Skeletal muscle cell (primary cell): ENCODE measurements at regions not wholly inside any gene's neighbourhood (a gene's known extent, or its start where the extent isn't known, plus 50 kb on each side); places are given as distances from the start of the nearest gene placed in this dataset.

Source experiments
- DNase-seq: peaks from one replicate; pipeline ENCODE4 v3.0.0-alpha.2; 2010; ENCODE audit warnings: low read depth
- H3K4me3 ChIP-seq: 2 replicates; pipeline ENCODE4 v1.5.1; 2011; ENCODE audit warnings: low read depth, mild to moderate bottlenecking, control low read depth, low read length, moderate library complexity

GRCh38 chr5:113989278-113989912 lies 372.5 kb upstream of the KCNN2 start:
- H3K4me3 ChIP-seq: no peak overlapping the region
- DNase-seq: no peak

DNA sequence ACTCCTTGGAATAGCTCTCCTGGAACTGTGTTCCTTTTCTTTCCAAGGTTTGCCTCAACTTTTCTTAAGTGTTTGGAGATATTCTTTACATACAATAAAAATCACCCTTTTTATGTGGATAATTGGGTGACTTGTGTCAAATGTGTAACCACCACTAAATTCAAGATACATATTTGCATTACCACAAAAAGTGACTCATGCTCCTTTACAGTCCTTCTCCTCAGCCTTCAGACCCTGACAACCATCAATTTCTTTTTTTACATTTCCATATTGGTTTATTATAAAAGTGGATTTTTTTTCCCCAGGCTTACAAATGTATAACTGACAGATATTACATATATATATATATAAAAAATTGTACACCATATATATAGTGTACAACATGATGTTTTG lies 372.0 kb upstream of the KCNN2 start:
- DNase-seq: no peak
- no peak overlapping the region for H3K4me3 ChIP-seq

- DNase-seq: no peak
- no peak overlapping the region for H3K4me3 ChIP-seq
These were observed 360.8 kb upstream of the KCNN2 start for GRCh38 chr5:114001076-114001475.

GRCh38 chr5:114006582-114006981 lies 355.3 kb upstream of the KCNN2 start:
- no peak overlapping the region for H3K4me3 ChIP-seq
- DNase-seq: no peak

DNA sequence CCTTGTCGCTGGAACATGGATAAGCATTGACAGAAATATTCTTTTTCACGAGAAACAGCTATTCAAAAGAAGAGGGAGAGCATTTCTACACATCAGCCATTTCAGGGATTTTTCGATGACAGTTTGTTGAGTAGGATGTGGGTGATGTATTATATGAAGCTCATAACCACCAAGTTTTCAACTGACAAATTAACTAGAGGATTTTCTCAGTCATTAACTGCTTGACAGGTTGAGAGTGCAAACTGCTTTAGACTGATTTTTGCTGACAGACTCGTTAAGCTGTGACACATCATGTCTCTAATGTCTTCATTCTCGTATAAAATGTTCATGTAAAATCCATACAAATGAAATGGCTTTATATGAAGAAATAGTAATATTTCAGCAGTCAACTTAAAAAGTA lies 354.2 kb upstream of the KCNN2 start:
- H3K4me3 ChIP-seq: no peak overlapping the region
- DNase-seq: no peak

- no peak overlapping the region for H3K4me3 ChIP-seq
- peak; percentile 14 for DNase-seq
These were observed 351.5 kb upstream of the KCNN2 start for GRCh38 chr5:114010362-114010761.

- DNase-seq: no peak
- H3K4me3 ChIP-seq: no peak overlapping the region
These were observed 343.7 kb upstream of the KCNN2 start for GRCh38 chr5:114018186-114018585.

- H3K4me3 ChIP-seq: no peak overlapping the region
- no peak for DNase-seq
These were observed 323.1 kb upstream of the KCNN2 start for GRCh38 chr5:114038756-114039155.

DNA sequence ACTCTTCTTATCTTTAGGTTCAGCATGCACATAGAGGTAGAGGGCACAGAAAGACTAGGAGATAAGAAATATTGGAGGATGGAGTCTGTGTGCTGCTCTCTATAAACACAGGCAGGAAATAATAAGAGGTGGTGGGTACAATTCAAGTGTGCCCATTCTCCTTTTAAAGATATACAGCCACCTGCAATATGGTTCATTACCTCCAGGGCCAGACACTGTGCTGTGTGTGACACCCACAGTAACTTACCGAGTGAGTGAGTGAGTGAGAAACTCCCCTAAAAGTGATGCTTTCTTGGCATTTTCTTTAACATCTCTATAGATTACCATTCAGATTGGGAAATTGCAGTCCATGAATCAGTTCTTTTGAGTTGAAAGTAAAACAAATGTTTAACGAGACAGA lies 311.8 kb upstream of the KCNN2 start:
- no peak overlapping the region for H3K4me3 ChIP-seq
- no peak for DNase-seq

DNA sequence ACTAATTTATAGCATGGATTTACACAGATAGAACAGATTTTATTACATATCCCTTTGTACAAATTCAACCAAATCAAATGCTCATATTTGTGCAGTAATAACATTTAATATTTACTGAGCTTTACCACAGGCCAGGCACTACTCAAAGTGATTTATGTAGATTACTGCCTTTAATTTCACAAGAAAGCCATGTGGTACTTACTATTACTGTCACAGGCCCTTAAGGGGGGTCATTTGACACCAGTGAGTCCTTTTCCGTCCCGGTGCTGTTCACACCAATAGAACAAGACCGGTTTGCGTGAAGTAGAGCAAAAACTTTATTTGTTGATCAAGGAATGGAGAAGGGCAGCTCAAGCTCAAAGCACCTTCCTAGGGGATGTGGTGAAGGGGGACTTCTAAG lies 308.5 kb upstream of the KCNN2 start:
- no peak overlapping the region for H3K4me3 ChIP-seq
- no peak for DNase-seq

DNA sequence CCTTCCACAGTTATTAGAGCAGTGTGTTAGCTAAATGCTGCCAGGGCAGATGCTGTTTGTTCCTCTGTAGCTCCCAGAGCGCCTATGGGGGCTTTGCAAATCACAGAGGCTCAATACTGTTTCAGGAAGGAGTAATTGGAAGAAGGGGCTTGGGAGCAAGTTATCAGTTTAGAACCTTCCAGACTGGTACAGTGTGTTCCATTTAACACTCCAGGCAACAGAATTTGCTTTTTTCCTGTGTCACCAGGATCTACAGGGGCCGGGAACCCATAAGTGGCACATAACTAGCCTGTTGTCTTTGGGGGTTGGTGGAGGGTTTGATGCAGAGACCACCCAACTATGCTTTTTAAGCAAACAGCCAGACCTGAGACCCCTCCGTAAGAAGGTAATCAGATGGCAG lies 307.3 kb upstream of the KCNN2 start:
- no peak for DNase-seq
- H3K4me3 ChIP-seq: no peak overlapping the region

- H3K4me3 ChIP-seq: peak overlapping the region; percentile 43
- peak; percentile 11 for DNase-seq
These were observed 306.3 kb upstream of the KCNN2 start for GRCh38 chr5:114055318-114056184.

GRCh38 chr5:114056185-114056538 lies 305.7 kb upstream of the KCNN2 start:
- no peak overlapping the region for H3K4me3 ChIP-seq
- DNase-seq: no peak

DNA sequence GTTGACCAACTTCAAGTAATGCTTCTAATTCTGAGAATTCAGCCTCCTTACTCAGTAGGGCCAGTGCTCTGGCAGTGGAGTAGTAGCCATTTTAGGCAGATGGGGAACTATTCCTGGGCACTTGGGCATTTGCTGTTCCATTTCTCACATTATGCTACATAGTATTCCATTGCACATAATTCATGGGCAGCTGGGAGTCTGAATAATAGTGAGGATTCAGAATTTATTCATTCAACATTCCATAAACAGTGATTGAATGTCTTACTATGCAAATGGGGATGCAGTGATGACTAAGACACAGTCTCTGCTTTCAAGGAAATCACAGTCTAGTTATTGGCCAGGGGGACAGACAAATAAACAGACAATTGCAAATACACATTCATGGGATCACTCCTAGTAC lies 301.0 kb upstream of the KCNN2 start:
- no peak for DNase-seq
- no peak overlapping the region for H3K4me3 ChIP-seq

DNA sequence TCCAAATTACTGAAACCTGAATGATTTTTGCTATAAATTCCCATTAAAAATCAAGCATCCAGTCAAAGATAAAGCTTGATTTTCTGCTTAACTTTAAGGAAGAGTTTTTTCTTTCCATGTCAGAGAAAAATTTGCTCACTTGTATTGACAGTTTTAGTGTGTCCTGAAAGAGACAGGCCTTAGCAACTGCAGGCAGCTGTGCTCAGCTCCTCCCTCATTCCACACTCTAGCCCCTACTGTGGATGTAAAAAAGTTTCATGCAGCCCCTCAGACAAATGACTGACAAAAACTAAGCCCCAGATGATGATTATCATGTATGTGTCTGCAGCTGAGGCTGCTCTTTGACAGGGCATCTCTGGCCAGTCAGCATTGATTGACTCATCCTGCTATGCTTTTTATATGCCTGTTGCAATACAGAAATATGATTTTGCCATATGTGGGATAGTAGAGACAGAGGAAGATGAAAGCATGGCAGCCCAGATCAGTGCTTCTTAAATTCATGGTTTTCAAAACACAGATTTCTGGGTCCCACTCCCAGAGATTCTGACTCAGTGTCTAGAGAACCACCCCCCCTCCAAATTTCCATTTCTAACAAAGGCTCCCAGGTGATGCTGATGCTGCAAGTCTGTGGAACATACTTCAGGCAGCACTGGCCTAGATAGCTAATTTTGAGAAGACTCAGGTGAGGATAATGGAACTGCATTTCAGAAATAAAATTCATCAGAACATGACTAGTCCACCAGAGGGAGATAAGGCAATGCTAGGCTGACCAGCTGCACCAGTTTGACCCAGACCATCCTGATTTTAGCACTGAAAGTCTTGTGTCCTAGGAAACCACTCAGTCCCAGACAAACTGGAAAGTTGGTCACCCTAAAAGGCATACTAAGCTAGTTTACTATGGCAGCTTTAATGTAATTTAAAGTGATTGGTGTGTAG lies 298.7 kb upstream of the KCNN2 start:
- DNase-seq: no peak
- no peak overlapping the region for H3K4me3 ChIP-seq

- no peak overlapping the region for H3K4me3 ChIP-seq
- DNase-seq: no peak
These were observed 296.0 kb upstream of the KCNN2 start for GRCh38 chr5:114065912-114066311.

DNA sequence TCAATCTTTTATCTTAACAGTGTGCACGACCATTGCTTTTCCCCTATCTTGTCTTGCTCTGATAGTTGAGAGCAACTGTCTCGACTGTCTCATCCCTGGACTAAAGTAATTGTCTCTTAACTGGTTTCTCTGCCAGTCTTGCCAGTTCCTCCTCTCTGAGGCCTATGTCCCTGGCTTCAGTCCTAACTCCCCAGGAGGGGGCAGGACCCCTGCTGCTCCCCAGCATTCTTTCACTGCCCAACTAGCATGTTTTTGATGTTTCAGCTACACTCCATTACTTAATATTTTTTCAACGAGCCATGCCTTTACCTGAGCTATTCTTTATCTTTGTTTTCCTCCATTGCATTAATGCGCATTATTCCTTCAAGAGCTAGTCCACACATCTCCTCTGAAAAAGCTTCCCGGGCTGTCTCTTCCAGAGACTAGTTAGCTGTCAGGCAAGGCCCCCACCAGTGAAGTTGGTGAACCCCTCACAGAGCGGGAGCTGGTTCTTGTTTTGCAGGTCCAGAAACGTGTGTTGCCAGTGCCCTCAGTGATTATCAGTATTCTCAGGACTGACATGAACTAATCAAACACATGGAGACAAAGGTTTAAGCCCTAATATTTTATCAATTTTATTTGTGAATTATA lies 291.7 kb upstream of the KCNN2 start:
- no peak overlapping the region for H3K4me3 ChIP-seq

DNA sequence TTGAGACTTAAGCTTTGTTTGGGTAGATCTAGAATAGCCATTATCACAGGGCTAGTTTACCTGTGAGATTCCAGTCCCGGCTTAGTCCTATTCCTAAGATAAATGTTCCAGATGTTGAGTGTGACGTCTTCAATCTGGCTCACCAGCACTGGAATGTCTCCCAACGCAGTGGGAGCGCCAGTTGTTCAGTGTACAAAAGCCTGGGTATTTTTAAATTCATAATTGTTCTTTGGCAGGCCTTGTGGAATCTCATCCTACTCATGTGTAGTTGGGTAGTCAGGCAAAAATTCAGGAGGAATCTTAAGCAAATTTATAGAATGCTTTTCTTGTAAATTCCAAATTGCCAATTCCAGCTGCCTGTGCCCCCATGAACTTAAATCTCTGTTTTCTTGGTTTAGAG lies 272.6 kb upstream of the KCNN2 start:
- DNase-seq: no peak

More for the DNA sequence above, 291.7 kb upstream of the KCNN2 start:
- no peak for DNase-seq

GRCh38 chr5:114097570-114097969 lies 264.3 kb upstream of the KCNN2 start:
- no peak overlapping the region for H3K4me3 ChIP-seq

More for the DNA sequence above, 272.6 kb upstream of the KCNN2 start:
- H3K4me3 ChIP-seq: no peak overlapping the region

DNA sequence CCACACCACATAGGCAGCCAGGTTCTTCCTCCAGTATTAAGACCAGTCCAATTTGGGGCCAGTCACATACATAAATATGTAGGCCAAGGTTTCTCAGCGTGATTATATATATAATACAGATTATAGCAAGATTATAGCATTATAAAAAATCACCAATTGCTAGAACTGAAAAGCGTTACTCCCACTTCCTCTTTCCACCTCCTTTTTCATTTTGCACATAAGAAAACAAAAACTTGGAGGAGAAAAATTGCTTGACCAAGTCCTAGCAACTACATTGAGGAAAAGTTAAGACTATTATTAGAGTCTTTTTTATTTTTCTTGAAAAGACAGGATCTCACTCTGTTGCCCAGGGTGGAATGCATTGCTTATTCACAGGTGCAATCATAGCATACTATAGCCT lies 262.7 kb upstream of the KCNN2 start:
- no peak overlapping the region for H3K4me3 ChIP-seq
- no peak for DNase-seq

More at GRCh38 chr5:114097570-114097969, 264.3 kb upstream of the KCNN2 start:
- no peak for DNase-seq
